Liver (tissue), 8 donors: ENCODE measurements at regions not wholly inside any gene's neighbourhood (a gene's known extent, or its start where the extent isn't known, plus 50 kb on each side); places are given as distances from the start of the nearest gene placed in this dataset.

Experiments
- DNase-seq: peaks from one replicate; pipeline ENCODE4 v3.0.0-alpha.2; 2017; ENCODE audit warnings: low spot score
- H3K27ac ChIP-seq, 2 donors: one replicate each; pipeline ENCODE4 v1.7.0; 2013; ENCODE audit warnings: inconsistent platforms in 2 of 2, low read length in 2 of 2, control low read depth in 1 of 2, low read depth in 1 of 2, mild to moderate bottlenecking in 1 of 2
- H3K27me3 ChIP-seq, 4 donors: one replicate each; pipeline versions ENCODE4 v1.6.1 to v1.7.0; 2013; ENCODE audit warnings: low read length in 3 of 4, inconsistent platforms in 1 of 4, mild to moderate bottlenecking in 1 of 4, moderate library complexity in 1 of 4; ENCODE audit not compliant: control insufficient read depth in 4 of 4, insufficient read depth in 4 of 4
- H3K36me3 ChIP-seq, 4 donors: one replicate each; pipeline versions ENCODE4 v1.6.1 to v1.7.0; 2013; ENCODE audit warnings: low read length in 3 of 4, mild to moderate bottlenecking in 3 of 4, low read depth in 1 of 4, moderate library complexity in 1 of 4; ENCODE audit not compliant: control insufficient read depth in 4 of 4, insufficient read depth in 3 of 4
- H3K4me1 ChIP-seq, 4 donors: one replicate each; pipeline versions ENCODE4 v1.6.1 to v1.7.0; 2013; ENCODE audit warnings: low read length in 3 of 4, mild to moderate bottlenecking in 3 of 4, moderate library complexity in 1 of 4; ENCODE audit not compliant: control insufficient read depth in 4 of 4, insufficient read depth in 4 of 4
- H3K4me3 ChIP-seq, 3 donors: one replicate each; pipeline versions ENCODE4 v1.6.1 to v1.7.0; 2013; ENCODE audit warnings: low read length in 3 of 3, control low read depth in 1 of 3, low read depth in 1 of 3, mild to moderate bottlenecking in 1 of 3
- H3K9ac ChIP-seq, 2 donors: one replicate each; pipeline ENCODE4 v1.7.0; 2013; ENCODE audit warnings: low read length in 2 of 2, mild to moderate bottlenecking in 2 of 2, moderate library complexity in 2 of 2, control low read depth in 1 of 2, low read depth in 1 of 2
- H3K9me3 ChIP-seq, 4 donors: one replicate each; pipeline versions ENCODE4 v1.6.1 to v1.7.0; 2013; ENCODE audit warnings: low read length in 3 of 4; ENCODE audit not compliant: control insufficient read depth in 4 of 4
- CTCF ChIP-seq: fragments of 150-350 bp; IDR thresholded peaks from 2 replicates; pipeline ENCODE4 v1.5.1; 2017; ENCODE audit warnings: improper control_type of control experiment, low read depth, low read length; ENCODE audit not compliant: missing input control
- EGR1 ChIP-seq, 2 donors: IDR thresholded peaks; 2 replicates each; pipeline ENCODE4 v1.6.1; 2016 to 2018; ENCODE audit warnings: antibody characterized with exemption in 2 of 2, low read depth in 2 of 2
- FOXA1 ChIP-seq: IDR thresholded peaks from 2 replicates; pipeline ENCODE4 v1.6.1; 2016; ENCODE audit warnings: antibody characterized with exemption
- FOXA2 ChIP-seq: IDR thresholded peaks from 2 replicates; pipeline ENCODE4 v1.6.1; 2016; ENCODE audit warnings: antibody characterized with exemption
- GABPA ChIP-seq, 2 donors: IDR thresholded peaks in 1 of 2; conservative IDR thresholded peaks in 1 of 2; 2 replicates each; pipeline ENCODE4 v1.6.1; 2016; ENCODE audit warnings: antibody characterized with exemption in 2 of 2, mild to moderate bottlenecking in 1 of 2, moderate library complexity in 1 of 2
- HNF4G ChIP-seq: IDR thresholded peaks from 2 replicates; pipeline ENCODE4 v1.6.1; 2016; ENCODE audit warnings: antibody characterized with exemption
- JUND ChIP-seq, 2 donors: IDR thresholded peaks; 2 replicates each; pipeline ENCODE4 v1.6.1; 2016; ENCODE audit warnings: antibody characterized with exemption in 2 of 2
- MAX ChIP-seq: IDR thresholded peaks from 2 replicates; pipeline ENCODE4 v1.6.1; 2016; ENCODE audit warnings: antibody characterized with exemption
- NR2F2 ChIP-seq: IDR thresholded peaks from 2 replicates; pipeline ENCODE4 v1.6.1; 2016; ENCODE audit warnings: antibody characterized with exemption
- RAD21 ChIP-seq, 2 donors: IDR thresholded peaks; 2 replicates each; pipeline ENCODE4 v1.6.1; 2016; ENCODE audit warnings: antibody characterized with exemption in 2 of 2, mild to moderate bottlenecking in 2 of 2
- SP1 ChIP-seq: IDR thresholded peaks from 2 replicates; pipeline ENCODE4 v1.6.1; 2018; ENCODE audit warnings: antibody characterized with exemption, mild to moderate bottlenecking
- TAF1 ChIP-seq: conservative IDR thresholded peaks from 2 replicates; pipeline ENCODE4 v1.6.1; 2016; ENCODE audit warnings: antibody characterized with exemption, mild to moderate bottlenecking
- YY1 ChIP-seq: IDR thresholded peaks from 2 replicates; pipeline ENCODE4 v1.6.1; 2016; ENCODE audit warnings: antibody characterized with exemption, mild to moderate bottlenecking
- WGBS: extraction: QIAGEN DNeasy Blood & Tissue Kit; methylation state at CpG from one replicate; pipeline ENCODE4 v1.1.7; 2013; 5-methylcytosine and 5-hydroxymethylcytosine counted together
- donor health status: healthy.
- donor health status: healthy.
- donor health status: healthy.
- donor health status: healthy.
- donor health status: healthy.

- TF ChIP-seq CTCF, result no peak
- no peak for TF ChIP-seq FOXA1
- no peak for TF ChIP-seq GABPA (IDR thresholded peaks at IDR 0.05 in 1 of 2, conservative IDR thresholded peaks at IDR 0.05 in 1 of 2)
- TF ChIP-seq SP1, result no peak
- TF ChIP-seq JUND (IDR thresholded peaks at IDR 0.05), result no peak
- no peak for TF ChIP-seq FOXA2
- no peak for TF ChIP-seq YY1
- TF ChIP-seq MAX, result no peak
Measured at GRCh38 chr7:7100432-7100849, 81.9 kb upstream of the C1GALT1 start (continued).

GRCh38 chr7:7102906-7103305 is 79.4 kb upstream of the C1GALT1 start:
- no peak for TF ChIP-seq TAF1
- no peak overlapping the region for H3K9ac ChIP-seq
- no peaks in the 10 kb centered on the region for H3K36me3 ChIP-seq
- no peak for DNase-seq
- H3K27ac ChIP-seq, result no peak overlapping the region
- 63% methylated on average over 12 of the region's 12 CpGs for WGBS
- peaks cover 0 to 4% (median 0%) of the 10 kb centered on the region in 4 donors for H3K4me1 ChIP-seq
- no peaks in the 10 kb centered on the region for H3K27me3 ChIP-seq
- H3K9me3 ChIP-seq, result no peaks in the 10 kb centered on the region
- H3K4me3 ChIP-seq, result peak overlapping the region; percentile 18 to 22 (median 21)

- DNase-seq, result no peak
- no peak for TF ChIP-seq HNF4G
- no peak for TF ChIP-seq EGR1 (IDR thresholded peaks at IDR 0.05; ENCODE audit: low read depth in 2 of 2)
- no peak for TF ChIP-seq FOXA1
- TF ChIP-seq NR2F2, result no peak
- TF ChIP-seq YY1, result peak; percentile 28
- peak; percentile 86 to 87 for TF ChIP-seq RAD21 (IDR thresholded peaks at IDR 0.05)
- TF ChIP-seq CTCF, result peak; percentile 75
- Histone ChIP-seq H3K36me3 (no peaks in the 10 kb centered on the region), H3K4me3 (peak overlapping the region; percentile 18 to 22 (median 21)), H3K4me1 (peaks cover 0 to 4% (median 0%) of the 10 kb centered on the region in 4 donors), H3K9ac (no peak overlapping the region), H3K27ac (no peak overlapping the region), H3K27me3 (no peaks in the 10 kb centered on the region), H3K9me3 (no peaks in the 10 kb centered on the region)
- 73% methylated on average over 29 of the region's 29 CpGs for WGBS
Measured at GRCh38 chr7:7103343-7104313, 78.7 kb upstream of the C1GALT1 start.
